SIG-M5 treated with dmso at 0.1 percent for 504 hours (cell line): ENCODE measurements at regions not wholly inside any gene's neighbourhood (a gene's known extent, or its start where the extent isn't known, plus 50 kb on each side); places are given as distances from the start of the nearest gene placed in this dataset.

Source experiments
- DNase-seq: peaks from one replicate; lab custom pipeline; 2025; ENCODE audit not compliant: unreplicated experiment; lab: John Stamatoyannopoulos, UW

- no peak for DNase-seq
Observed at GRCh38 chr18:33960417-33960816, 264.3 kb downstream of the NOL4 start.

- DNase-seq = no peak
Observed at GRCh38 chr18:33959609-33960008, 265.1 kb downstream of the NOL4 start.

- no peak for DNase-seq
Observed at GRCh38 chr18:33957707-33958106, 267.0 kb downstream of the NOL4 start.

GRCh38 chr18:33951031-33951430, 273.7 kb downstream of the NOL4 start:
- no peak for DNase-seq

- no peak for DNase-seq
Observed at GRCh38 chr18:33946336-33946735, 278.4 kb downstream of the NOL4 start.

GRCh38 chr18:33944493-33944892, 280.2 kb downstream of the NOL4 start:
- no peak for DNase-seq

GRCh38 chr18:33937270-33937816, 287.4 kb downstream of the NOL4 start:
- no peak for DNase-seq

GRCh38 chr18:33934258-33934657, 290.5 kb downstream of the NOL4 start:
- DNase-seq = no peak

GRCh38 chr18:33928231-33928630, 296.5 kb downstream of the NOL4 start:
- no peak for DNase-seq

GRCh38 chr18:33924576-33924975, 300.1 kb downstream of the NOL4 start:
- no peak for DNase-seq

GRCh38 chr18:33923980-33924379, 300.7 kb downstream of the NOL4 start:
- no peak for DNase-seq

- DNase-seq = no peak
Observed at GRCh38 chr18:33918571-33918970, 306.1 kb downstream of the NOL4 start.

GRCh38 chr18:33916200-33916599, 308.5 kb downstream of the NOL4 start:
- DNase-seq = no peak

- no peak for DNase-seq
Observed at GRCh38 chr18:33914399-33914798, 310.3 kb downstream of the NOL4 start.

GRCh38 chr18:33906046-33906445, 318.7 kb downstream of the NOL4 start:
- DNase-seq = no peak

- DNase-seq = no peak
Observed at GRCh38 chr18:33901894-33902512, 322.7 kb downstream of the NOL4 start.

GRCh38 chr18:33900638-33901037, 322.6 kb downstream of the ASXL3 start:
- no peak for DNase-seq

GRCh38 chr18:33898427-33898826, 320.4 kb downstream of the ASXL3 start:
- DNase-seq = no peak

- no peak for DNase-seq
Observed at GRCh38 chr18:33878213-33878612, 300.2 kb downstream of the ASXL3 start.

GRCh38 chr18:33875029-33875565, 297.1 kb downstream of the ASXL3 start:
- DNase-seq = no peak

GRCh38 chr18:33873112-33873511, 295.1 kb downstream of the ASXL3 start:
- no peak for DNase-seq

GRCh38 chr18:33871363-33872025, 293.5 kb downstream of the ASXL3 start:
- no peak for DNase-seq
